ENCODE measurements at regions not wholly inside any gene's neighbourhood (a gene's known extent, or its start where the extent isn't known, plus 50 kb on each side); places are given as distances from the start of the nearest gene placed in this dataset.

DNA sequence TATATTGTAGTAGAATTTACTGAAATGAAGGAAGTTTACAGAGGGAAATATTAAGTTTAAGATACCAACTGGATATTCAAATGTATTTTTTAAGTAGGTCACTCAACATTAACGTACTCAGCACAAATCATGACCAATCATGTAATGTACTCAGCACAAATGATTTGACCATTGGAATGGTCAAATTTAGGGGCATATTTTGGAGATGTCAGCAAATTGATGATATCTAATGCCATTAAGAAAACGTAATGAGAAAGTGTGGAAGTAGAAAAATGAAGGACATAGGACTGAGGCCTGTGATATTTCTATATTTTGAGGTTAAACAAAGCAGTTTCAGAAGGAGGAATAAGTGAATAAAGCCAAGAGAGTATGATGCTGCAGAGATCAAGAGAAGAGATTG, 334.8 kb downstream of the KIF2B start:
- TF ChIP-seq, protein P1, sequence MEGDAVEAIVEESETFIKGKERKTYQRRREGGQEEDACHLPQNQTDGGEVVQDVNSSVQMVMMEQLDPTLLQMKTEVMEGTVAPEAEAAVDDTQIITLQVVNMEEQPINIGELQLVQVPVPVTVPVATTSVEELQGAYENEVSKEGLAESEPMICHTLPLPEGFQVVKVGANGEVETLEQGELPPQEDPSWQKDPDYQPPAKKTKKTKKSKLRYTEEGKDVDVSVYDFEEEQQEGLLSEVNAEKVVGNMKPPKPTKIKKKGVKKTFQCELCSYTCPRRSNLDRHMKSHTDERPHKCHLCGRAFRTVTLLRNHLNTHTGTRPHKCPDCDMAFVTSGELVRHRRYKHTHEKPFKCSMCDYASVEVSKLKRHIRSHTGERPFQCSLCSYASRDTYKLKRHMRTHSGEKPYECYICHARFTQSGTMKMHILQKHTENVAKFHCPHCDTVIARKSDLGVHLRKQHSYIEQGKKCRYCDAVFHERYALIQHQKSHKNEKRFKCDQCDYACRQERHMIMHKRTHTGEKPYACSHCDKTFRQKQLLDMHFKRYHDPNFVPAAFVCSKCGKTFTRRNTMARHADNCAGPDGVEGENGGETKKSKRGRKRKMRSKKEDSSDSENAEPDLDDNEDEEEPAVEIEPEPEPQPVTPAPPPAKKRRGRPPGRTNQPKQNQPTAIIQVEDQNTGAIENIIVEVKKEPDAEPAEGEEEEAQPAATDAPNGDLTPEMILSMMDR (conservative IDR thresholded peaks at IDR 0.05; ENCODE audit: low read depth, low read length) = no peak
- no peak overlapping the region for H3K4me3 ChIP-seq (ENCODE audit: low read length)
- DNase-seq (ENCODE audit: low read depth) = no peak

DNA sequence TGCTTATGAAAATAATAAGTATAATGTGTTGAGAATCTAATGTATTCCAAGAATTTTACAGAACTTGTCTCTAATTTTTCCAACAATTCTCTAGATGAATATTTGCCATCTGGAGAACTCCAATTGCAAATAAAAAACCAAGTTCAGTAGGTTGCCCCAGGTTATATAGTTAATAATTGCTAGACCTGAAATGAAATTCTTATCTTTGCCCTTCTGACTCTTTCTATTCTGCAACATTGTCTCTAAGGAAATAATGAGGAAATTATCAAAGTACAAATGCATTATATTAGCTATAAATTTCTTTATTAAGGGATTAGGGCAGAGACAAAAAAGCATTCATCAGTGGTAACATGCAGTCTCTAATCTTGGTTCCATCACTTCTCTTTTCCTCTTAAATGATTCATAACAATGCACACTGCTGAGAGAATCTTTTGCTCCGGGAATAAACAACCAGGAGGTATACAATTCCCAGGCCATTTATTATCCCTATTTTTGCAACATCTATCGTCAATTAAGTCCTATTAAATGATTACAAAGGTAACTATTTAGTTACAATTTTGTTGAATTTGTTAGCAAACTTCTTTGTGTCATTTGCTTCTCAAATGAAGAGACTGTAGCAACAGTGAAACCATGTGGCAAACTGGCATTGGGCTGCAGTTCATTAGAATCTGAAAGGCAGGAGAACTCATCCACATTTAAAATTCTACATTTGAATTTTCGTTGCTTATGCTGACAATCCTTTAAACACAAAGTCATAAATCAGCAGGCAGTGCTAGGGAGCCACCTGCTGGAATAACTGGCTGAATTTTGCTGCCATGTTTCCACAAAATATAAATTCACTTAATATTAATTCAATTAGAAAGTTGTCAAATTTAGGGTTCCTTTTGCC, 349.6 kb downstream of the KIF2B start:
- TF ChIP-seq, protein P1 (conservative IDR thresholded peaks at IDR 0.05; ENCODE audit: low read depth, low read length) = peak; percentile 61
- no peak for DNase-seq (ENCODE audit: low read depth)
- H3K4me3 ChIP-seq (ENCODE audit: low read length) = no peak overlapping the region

DNA sequence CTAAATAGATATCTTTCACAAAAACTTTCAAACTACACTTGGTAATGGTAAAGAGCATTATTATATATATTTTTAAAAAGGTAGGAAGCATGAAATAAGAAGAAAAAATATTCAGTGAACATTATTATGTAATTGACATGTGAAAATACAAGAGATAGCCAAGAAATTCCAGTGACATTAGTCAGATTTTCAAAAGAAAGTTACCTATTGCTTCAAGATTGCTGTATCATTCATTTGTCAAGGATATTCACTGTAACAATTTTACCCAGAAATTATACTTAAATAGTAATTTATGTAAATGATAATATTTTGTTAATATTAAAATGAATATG, 350.2 kb downstream of the KIF2B start:
- DNase-seq (ENCODE audit: low read depth) = no peak

DNA sequence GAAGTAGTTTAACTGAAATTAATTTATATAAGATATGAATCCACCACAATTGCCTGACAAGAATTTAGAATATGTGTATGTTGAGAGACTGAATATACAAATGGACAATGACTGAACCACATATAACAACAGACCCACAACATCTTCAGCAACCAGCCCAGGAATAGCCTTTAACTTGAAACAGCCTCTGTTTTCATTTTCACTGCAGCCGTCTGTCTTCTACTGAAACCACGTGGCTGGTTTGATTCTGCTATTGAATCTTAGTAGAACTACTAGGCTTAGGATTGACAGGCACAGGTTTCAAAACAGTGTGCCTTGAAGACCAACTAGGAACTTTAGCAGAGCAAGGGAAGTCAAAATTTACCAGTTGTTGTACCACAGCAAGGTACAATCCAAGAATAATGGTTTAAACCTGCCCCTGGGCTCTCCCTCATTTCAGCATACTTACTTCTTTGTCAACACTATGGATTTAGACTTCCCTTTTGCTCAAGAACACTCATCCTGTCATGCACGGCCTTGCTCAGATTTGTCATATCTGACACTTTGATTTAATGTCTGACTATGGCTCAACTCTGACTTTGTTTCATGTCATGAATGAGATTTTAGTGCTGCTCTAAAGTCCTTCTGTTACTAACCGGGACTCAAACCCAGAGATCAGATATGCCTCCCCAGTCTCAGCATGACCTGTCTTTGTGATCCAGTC, 355.0 kb downstream of the KIF2B start:
- TF ChIP-seq, protein P1 (conservative IDR thresholded peaks at IDR 0.05; ENCODE audit: low read depth, low read length) = no peak
- no peak for DNase-seq (ENCODE audit: low read depth)

More for the DNA sequence above, 350.2 kb downstream of the KIF2B start:
- TF ChIP-seq, protein P1 (conservative IDR thresholded peaks at IDR 0.05; ENCODE audit: low read depth, low read length) = no peak
- no peak overlapping the region for H3K4me3 ChIP-seq (ENCODE audit: low read length)

DNA sequence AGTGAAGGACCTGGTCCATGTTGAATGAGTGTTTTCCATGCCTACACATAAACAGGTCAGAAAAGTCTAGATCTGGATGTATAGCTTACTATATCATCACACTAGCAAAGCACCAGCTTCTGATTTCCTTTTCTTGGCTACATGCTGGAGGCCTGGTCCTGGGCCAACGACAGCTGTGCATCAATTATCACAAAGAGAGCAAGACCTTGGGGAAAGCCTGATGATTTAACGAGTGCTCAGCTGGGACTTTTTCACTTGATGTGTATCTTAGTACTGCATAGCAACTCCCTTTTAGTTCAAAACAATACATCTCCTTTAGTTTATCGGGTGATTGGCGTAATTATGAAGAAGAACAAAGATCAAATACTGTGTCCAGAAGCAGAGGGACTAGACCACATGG, 358.2 kb downstream of the KIF2B start:
- DNase-seq (ENCODE audit: low read depth) = no peak
- TF ChIP-seq, protein P1 (conservative IDR thresholded peaks at IDR 0.05; ENCODE audit: low read depth, low read length) = no peak
- H3K4me3 ChIP-seq (ENCODE audit: low read length) = no peak overlapping the region

More for the DNA sequence above, 355.0 kb downstream of the KIF2B start:
- no peak overlapping the region for H3K4me3 ChIP-seq (ENCODE audit: low read length)

DNA sequence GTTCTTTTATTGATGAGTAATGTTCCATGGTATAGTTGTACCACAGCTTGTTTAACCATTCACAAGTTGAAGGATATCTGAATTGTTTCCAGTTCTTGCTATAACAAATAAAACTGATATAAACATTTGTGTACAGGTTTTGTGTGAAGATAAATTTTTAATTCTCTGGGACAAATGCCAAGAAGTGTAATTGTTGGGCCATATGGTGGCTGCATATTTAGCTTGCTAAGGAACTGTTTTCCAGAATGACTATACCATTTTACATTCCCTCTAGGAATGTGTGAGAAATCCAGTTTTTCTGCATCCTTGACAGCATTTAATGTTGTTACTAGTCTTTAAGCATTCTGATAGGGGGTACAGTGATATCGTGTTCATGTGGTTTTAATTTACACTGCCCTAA, 368.5 kb downstream of the KIF2B start:
- DNase-seq (ENCODE audit: low read depth) = no peak
- H3K4me3 ChIP-seq (ENCODE audit: low read length) = no peak overlapping the region
- TF ChIP-seq, protein P1 (conservative IDR thresholded peaks at IDR 0.05; ENCODE audit: low read depth, low read length) = no peak
